IPS-18a (cell line): ENCODE measurements at regions not wholly inside any gene's neighbourhood (a gene's known extent, or its start where the extent isn't known, plus 50 kb on each side); places are given as distances from the start of the nearest gene placed in this dataset.

ENCODE experiments used
- H3K27ac ChIP-seq: one replicate; pipeline ENCODE4 v1.5.1; 2013; ENCODE audit warnings: low read length
- H3K27me3 ChIP-seq: one replicate; pipeline ENCODE4 v1.6.1; 2013; ENCODE audit warnings: mild to moderate bottlenecking, low read length; ENCODE audit not compliant: control insufficient read depth, insufficient read depth
- H3K36me3 ChIP-seq: one replicate; pipeline ENCODE4 v1.6.1; 2013; ENCODE audit warnings: low read depth, low read length; ENCODE audit not compliant: control insufficient read depth
- H3K4me1 ChIP-seq: one replicate; pipeline ENCODE4 v1.6.1; 2013; ENCODE audit warnings: low read depth, low read length; ENCODE audit not compliant: control insufficient read depth
- H3K4me3 ChIP-seq: one replicate; pipeline ENCODE4 v1.5.1; 2013; ENCODE audit warnings: low read length
- H3K9ac ChIP-seq: one replicate; pipeline ENCODE4 v1.6.1; 2013; ENCODE audit warnings: mild to moderate bottlenecking, low read length, moderate library complexity
- H3K9me3 ChIP-seq: one replicate; pipeline ENCODE4 v1.6.1; 2013; ENCODE audit warnings: low read depth, low read length; ENCODE audit not compliant: control insufficient read depth

GRCh38 chr10:107914450-107915214, 750.1 kb upstream of the SORCS1 start:
- Histone ChIP-seq H3K9ac (peak overlapping the region; percentile 77), H3K4me1 (peaks cover 62% of the 10 kb centered on the region), H3K27ac (no peak overlapping the region), H3K9me3 (no peaks in the 10 kb centered on the region), H3K4me3 (peak overlapping the region; percentile 92), H3K36me3 (no peaks in the 10 kb centered on the region), H3K27me3 (no peaks in the 10 kb centered on the region)

GRCh38 chr10:107913317-107914294, 749.1 kb upstream of the SORCS1 start:
- no peaks in the 10 kb centered on the region for H3K27me3 ChIP-seq
- H3K9ac ChIP-seq, result peak overlapping the region; percentile 77
- H3K27ac ChIP-seq, result peak overlapping the region; percentile 38
- H3K36me3 ChIP-seq, result no peaks in the 10 kb centered on the region
- H3K4me1 ChIP-seq, result peaks cover 67% of the 10 kb centered on the region
- peak overlapping the region; percentile 92 for H3K4me3 ChIP-seq
- H3K9me3 ChIP-seq, result no peaks in the 10 kb centered on the region

- Histone ChIP-seq H3K36me3 (no peaks in the 10 kb centered on the region), H3K9ac (no peak overlapping the region), H3K27ac (no peak overlapping the region), H3K4me3 (no peak overlapping the region), H3K27me3 (no peaks in the 10 kb centered on the region), H3K4me1 (peaks cover 7% of the 10 kb centered on the region), H3K9me3 (no peaks in the 10 kb centered on the region)
These were observed 736.6 kb upstream of the SORCS1 start for GRCh38 chr10:107901076-107901475.

- H3K4me1 ChIP-seq, result peaks cover 4% of the 10 kb centered on the region
- no peaks in the 10 kb centered on the region for H3K9me3 ChIP-seq
- no peak overlapping the region for H3K4me3 ChIP-seq
- H3K27ac ChIP-seq, result no peak overlapping the region
- no peak overlapping the region for H3K9ac ChIP-seq
- no peaks in the 10 kb centered on the region for H3K27me3 ChIP-seq
- H3K36me3 ChIP-seq, result no peaks in the 10 kb centered on the region
These were observed 735.6 kb upstream of the SORCS1 start for GRCh38 chr10:107900131-107900530.

- Histone ChIP-seq H3K27ac (no peak overlapping the region), H3K27me3 (no peaks in the 10 kb centered on the region), H3K9me3 (no peaks in the 10 kb centered on the region), H3K4me1 (peaks cover 4% of the 10 kb centered on the region), H3K36me3 (no peaks in the 10 kb centered on the region), H3K4me3 (no peak overlapping the region), H3K9ac (no peak overlapping the region)
These were observed 735.1 kb upstream of the SORCS1 start for GRCh38 chr10:107899502-107900062.

GRCh38 chr10:107899075-107899474, 734.6 kb upstream of the SORCS1 start:
- peaks cover 4% of the 10 kb centered on the region for H3K4me1 ChIP-seq
- H3K27ac ChIP-seq, result no peak overlapping the region
- H3K36me3 ChIP-seq, result no peaks in the 10 kb centered on the region
- no peak overlapping the region for H3K9ac ChIP-seq
- H3K4me3 ChIP-seq, result no peak overlapping the region
- H3K9me3 ChIP-seq, result no peaks in the 10 kb centered on the region
- no peaks in the 10 kb centered on the region for H3K27me3 ChIP-seq

- H3K4me1 ChIP-seq, result peaks cover 4% of the 10 kb centered on the region
- no peaks in the 10 kb centered on the region for H3K9me3 ChIP-seq
- H3K27ac ChIP-seq, result no peak overlapping the region
- no peak overlapping the region for H3K4me3 ChIP-seq
- H3K27me3 ChIP-seq, result no peaks in the 10 kb centered on the region
- no peak overlapping the region for H3K9ac ChIP-seq
- no peaks in the 10 kb centered on the region for H3K36me3 ChIP-seq
These were observed 733.9 kb upstream of the SORCS1 start for GRCh38 chr10:107898392-107898791.

GRCh38 chr10:107894516-107894915, 730.0 kb upstream of the SORCS1 start:
- H3K4me1 ChIP-seq, result peaks cover 4% of the 10 kb centered on the region
- no peak overlapping the region for H3K4me3 ChIP-seq
- H3K36me3 ChIP-seq, result no peaks in the 10 kb centered on the region
- no peak overlapping the region for H3K9ac ChIP-seq
- no peak overlapping the region for H3K27ac ChIP-seq
- no peaks in the 10 kb centered on the region for H3K9me3 ChIP-seq
- H3K27me3 ChIP-seq, result no peaks in the 10 kb centered on the region

- Histone ChIP-seq H3K9ac (no peak overlapping the region), H3K27me3 (no peaks in the 10 kb centered on the region), H3K4me1 (no peaks in the 10 kb centered on the region), H3K27ac (no peak overlapping the region), H3K9me3 (no peaks in the 10 kb centered on the region), H3K36me3 (no peaks in the 10 kb centered on the region), H3K4me3 (no peak overlapping the region)
These were observed 724.6 kb upstream of the SORCS1 start for GRCh38 chr10:107889105-107889504.

GRCh38 chr10:107880185-107880584, 715.7 kb upstream of the SORCS1 start:
- H3K9me3 ChIP-seq, result peaks cover 8% of the 10 kb centered on the region
- no peak overlapping the region for H3K4me3 ChIP-seq
- H3K9ac ChIP-seq, result no peak overlapping the region
- no peak overlapping the region for H3K27ac ChIP-seq
- no peaks in the 10 kb centered on the region for H3K36me3 ChIP-seq
- H3K27me3 ChIP-seq, result no peaks in the 10 kb centered on the region
- peaks cover 8% of the 10 kb centered on the region for H3K4me1 ChIP-seq

- peaks cover 8% of the 10 kb centered on the region for H3K9me3 ChIP-seq
- H3K27ac ChIP-seq, result no peak overlapping the region
- no peak overlapping the region for H3K9ac ChIP-seq
These were observed 708.5 kb upstream of the SORCS1 start for GRCh38 chr10:107873007-107873406.

More at GRCh38 chr10:107873007-107873406, 708.5 kb upstream of the SORCS1 start:
- Histone ChIP-seq H3K27me3 (no peaks in the 10 kb centered on the region), H3K4me3 (no peak overlapping the region), H3K36me3 (no peaks in the 10 kb centered on the region), H3K4me1 (peaks cover 12% of the 10 kb centered on the region)
